Right lobe of liver (tissue), 4 donors: ENCODE measurements at regions not wholly inside any gene's neighbourhood (a gene's known extent, or its start where the extent isn't known, plus 50 kb on each side); places are given as distances from the start of the nearest gene placed in this dataset.

Source experiments
- CTCF ChIP-seq, 4 donors: fragments of 200-600 bp in 3 of 4; fragments of 450-650 bp in 1 of 4; IDR thresholded peaks; one replicate each; pipeline versions ENCODE4 v1.5.1 to v1.8.0; 2016 to 2022; ENCODE audit warnings: antibody characterized with exemption in 4 of 4, mild to moderate bottlenecking in 2 of 4
- POLR2A ChIP-seq: fragments of 450-650 bp; IDR thresholded peaks from one replicate; pipeline ENCODE4 v1.6.1; 2017; ENCODE audit warnings: antibody characterized with exemption, mild to moderate bottlenecking
- donor health status: DM: no; HTN: no; CAD: no.
- donor health status: DM: no; HTN: no; CAD: no.
- donor health status: DM: no; HTN: yes; CAD: no.

- TF ChIP-seq POLR2A (no peak), CTCF (IDR thresholded peaks at IDR 0.05) (no peak)
These were observed 330.8 kb upstream of the SPRY2 start for GRCh38 chr13:80671773-80672172.
